ENCODE measurements at regions not wholly inside any gene's neighbourhood (a gene's known extent, or its start where the extent isn't known, plus 50 kb on each side); places are given as distances from the start of the nearest gene placed in this dataset.

DNA sequence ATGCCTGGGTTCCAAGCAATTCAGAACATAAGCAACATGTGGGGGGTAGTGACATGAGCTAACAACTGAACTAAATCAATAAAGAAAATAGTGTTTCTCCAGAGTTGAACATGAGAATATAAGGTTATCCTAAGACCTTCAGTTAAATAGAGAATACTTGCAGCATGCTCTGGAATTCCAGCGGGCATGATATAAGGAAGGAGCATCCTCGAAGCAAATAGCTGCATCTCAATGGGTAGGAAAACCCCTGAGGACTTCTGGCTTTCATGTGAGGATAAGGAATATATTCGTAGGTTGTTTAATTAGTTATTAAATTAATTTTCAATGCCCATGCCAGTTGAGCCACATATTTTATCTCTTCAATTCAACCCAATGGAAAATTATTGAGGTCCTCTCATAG lies 631.2 kb upstream of the EPHA7 start:
- DNase-seq = no peak

DNA sequence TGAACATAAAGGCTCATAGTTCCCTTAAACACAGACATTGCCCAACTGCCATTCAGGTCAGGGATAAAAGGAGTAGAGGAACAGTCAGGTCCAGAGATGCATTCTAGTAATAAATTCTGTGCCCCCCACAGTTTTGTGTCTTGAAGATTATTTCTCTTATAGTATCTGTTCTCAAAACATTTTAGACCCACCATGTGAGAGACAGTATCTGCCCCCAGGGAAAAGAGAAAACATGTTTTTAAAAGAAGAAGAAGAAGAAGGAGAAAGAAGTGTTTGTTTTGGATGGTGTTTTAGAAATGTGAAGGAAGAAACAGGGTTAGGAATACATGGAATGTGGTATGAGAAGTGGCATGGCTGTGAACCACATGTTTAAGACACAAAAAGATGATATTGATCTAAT lies 629.6 kb upstream of the EPHA7 start:
- DNase-seq = no peak

DNA sequence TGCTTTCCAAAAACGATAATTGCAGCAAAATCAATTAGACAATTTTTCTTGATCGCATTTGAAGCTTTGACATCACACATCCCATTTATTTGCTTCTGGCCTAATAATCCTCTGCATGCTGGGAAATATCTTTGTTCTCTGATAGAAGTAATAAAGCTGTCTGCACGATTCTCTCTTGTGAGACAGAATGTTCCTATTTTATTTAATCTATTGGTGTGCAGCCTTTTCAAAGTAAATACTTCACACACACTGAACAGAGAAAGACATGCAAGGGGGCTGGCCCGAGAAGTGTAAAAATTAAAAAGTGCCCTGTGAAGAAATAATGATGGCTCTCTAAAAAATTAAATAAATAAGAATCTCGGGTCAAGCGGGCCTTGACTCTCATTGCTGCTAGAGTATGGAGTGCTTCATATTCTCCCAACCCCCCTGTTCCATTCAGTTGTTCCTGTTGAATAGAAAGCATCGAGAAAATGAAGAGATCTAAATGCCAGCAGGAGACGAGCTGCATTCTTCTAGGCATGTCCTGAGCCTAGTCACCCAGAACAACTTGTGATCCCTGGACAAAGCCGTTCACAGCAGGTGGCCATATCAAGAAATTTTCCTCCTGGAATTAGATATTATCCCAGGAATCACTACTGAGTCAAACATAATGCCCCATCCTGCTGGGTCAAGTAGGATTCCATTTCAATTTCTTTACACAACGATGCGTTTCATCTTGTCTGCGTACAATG lies 625.9 kb upstream of the EPHA7 start:
- DNase-seq = no peak

DNA sequence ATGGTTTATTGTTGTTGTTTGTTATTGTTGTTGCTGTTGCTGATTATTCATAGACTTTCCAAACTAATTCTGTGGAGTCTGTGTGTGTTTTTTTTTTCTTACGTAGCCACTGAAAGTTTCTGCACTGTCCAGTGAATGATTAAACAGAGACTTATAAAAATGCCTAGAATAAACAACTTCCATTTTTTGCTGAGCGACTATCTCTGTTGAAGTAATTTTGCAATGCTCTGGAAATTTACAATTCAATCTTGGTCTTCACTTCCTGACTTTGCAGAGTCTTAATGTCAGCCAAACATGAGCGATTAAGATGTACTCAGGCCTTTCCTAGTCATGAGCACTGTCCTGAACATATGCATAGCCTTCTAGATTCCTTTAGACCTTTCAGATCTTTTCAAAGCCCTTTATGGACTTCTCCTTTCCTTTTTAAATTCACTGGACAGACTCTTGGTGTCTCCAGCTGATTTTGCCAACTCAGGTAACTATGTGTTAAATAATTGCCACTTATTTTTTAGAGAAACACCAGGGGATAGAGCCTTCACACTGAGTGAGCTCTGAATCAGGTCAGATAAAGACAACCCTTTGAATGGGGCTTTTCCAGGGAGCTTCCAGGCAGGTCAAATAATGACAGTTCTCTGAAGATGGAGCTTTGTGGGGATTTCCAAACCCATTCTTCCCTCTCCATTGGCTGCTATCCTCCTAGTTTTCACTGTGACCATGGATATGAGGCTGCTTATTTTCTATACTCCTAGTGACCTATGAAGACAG lies 622.8 kb upstream of the EPHA7 start:
- DNase-seq = no peak

DNA sequence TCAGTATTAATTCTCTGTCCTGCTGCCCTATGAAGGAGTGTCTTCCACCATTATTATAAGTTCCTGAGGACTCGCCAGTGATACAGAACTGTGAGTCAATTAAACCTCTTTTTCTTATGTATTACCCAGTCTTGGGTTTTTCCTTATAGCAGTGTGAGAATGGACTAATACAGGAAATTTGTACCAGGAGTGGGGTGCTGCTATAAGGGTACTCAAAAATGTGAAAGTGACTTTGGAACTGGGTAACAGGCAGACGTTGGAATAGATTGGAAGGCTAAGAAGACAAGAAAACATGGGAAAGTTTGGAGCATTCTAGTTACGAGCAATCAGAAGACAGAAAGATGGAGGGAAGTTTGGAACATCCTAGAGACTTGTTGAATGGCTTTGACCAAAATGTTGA lies 616.7 kb upstream of the EPHA7 start:
- no peak for DNase-seq

DNA sequence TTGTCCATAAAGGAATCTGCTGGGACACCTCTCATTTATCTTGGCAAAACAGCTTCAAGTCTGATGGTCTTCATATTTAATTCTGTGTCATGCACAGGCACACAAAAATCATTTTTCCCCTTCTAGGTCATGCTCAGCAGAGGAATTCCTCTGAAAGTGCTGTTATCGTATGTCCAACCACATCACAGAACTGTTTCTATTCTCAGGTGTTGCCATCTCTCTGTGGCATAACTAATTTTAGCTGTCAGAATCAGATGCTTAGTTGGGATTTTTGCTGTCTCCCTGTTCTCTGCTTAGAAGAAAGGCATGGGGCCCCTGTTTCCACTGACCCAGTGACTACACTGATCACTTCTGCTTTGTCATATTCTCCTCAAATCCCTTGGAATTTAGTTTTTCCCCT lies 608.0 kb upstream of the EPHA7 start:
- no peak for DNase-seq

DNA sequence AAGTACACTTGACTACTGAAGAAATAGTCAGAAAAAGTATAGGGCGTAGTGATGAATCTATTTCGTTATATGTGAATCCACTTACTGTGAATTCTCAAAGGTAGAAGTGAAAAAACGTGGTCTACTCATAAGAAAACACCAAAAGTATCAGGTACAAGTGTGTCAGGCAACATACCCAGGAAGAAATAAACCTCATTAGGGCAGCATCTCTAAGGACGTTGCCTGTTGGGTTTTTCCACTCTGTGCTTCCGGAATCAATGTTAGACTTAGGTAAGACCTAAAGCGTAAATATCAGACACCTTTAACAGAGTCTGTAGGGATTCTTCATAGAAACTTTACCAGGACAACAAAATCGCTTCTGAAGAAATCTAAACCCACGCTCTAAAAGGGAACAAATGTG lies 607.2 kb upstream of the EPHA7 start:
- no peak for DNase-seq

DNA sequence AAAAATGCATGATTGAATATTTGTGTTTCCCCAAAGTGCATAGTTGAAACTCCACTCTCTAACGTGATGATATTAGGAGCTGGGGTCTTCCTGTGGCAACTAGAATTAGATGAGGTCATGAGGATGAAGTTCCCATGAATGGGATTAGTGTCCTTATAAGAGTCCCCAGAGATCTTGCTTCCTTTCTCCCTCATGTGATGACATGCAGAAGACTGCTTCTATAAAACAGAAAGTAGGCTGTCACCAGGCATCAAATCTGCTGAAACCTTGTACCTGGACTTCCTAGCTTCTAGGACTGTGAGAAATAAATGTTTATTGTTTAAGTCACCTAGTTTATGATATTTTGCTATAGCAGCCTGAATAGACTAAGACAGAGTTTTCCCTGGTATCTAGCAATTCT lies 586.5 kb upstream of the EPHA7 start:
- no peak for DNase-seq

DNA sequence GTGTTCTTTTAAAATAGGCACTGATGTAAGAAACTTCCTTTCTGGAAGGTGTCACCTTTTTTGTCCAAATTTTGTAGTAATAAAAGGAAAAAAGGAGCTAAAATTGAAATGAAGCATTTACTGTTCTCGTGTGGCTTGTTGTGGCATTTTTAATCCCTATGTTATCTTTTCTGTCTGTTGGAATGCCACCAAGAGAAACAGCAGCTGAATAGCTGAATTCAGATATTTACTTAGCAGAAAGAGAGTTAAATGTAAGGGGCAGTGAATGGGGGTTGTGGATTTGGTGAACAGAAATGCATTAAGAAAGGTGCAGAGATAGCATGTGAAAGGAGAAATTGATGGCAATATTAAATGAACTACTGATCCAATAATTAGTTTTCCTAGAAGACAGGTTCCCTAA lies 573.6 kb upstream of the EPHA7 start:
- DNase-seq = no peak

DNA sequence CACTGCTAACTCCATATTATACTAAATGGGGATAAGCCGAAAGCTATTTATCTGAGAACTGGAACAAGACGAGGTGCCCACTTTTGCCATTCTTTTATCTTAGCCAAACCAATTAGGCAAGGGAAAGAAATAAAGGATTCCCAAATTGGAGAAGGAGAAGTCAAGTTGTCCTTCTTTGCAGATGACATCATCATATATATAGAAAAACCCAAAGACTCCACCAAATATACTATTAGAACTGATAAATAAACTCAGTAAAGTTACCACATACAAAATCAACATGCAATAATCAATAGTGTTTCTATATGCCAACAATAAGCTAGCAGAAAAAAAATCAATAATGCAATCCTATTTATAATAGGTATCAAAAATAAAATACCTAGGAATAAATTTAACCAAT lies 570.3 kb upstream of the EPHA7 start:
- DNase-seq = no peak

DNA sequence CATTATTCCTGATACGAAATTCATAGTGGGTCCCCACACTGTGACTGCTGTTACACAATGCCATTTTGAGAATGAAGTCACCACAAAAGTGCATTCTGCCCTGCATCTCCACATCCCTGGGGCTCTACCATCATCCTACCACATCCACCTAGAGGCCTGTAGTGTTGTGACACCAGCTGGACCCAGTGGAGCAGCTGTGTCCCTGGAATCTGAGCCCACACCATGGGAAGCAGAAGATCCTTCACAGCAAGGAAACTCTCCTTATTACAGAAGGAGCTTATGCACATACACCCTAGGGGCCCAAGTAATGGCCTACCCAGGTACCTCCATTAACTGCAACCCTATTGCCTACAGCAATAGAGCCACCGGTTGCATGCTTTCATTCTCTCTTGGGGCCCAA lies 566.6 kb upstream of the EPHA7 start:
- DNase-seq = no peak

DNA sequence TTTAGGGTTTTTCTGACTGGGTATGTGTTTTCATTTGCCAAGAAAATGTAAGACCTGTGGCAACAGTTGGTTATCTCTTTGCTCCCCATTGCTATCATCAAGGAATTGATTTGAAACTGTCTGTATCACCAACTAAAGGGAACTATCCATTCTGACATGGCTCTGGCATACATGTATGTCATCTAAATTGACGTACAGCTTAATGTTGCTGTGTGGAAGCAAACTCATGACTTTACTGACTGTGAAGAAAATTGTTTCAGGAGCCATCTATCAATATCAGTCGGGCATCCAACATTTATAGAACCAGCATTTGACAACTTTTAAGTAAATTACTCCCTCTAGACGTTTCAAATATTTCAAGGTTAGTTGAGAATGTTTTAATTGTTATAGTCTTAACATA lies 555.8 kb upstream of the EPHA7 start:
- DNase-seq = no peak

DNA sequence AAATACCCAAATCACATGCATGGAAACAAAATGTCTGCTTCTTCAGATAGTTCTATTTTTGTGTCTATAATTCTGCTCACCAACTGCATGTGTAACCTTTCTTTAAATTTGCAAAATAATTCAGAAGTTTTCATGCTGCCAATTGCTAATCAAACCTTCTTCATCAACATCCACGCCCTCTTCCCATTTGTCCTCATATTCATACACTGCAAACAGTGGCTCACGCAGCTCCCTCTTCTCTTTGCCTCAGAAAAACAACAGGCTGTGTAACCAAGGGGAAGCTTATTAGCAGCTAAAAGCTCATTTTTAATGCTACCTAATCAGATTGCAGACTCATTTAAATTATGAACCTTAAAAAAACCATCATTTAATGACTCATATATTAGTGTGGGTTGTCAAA lies 555.0 kb upstream of the EPHA7 start:
- no peak for DNase-seq

DNA sequence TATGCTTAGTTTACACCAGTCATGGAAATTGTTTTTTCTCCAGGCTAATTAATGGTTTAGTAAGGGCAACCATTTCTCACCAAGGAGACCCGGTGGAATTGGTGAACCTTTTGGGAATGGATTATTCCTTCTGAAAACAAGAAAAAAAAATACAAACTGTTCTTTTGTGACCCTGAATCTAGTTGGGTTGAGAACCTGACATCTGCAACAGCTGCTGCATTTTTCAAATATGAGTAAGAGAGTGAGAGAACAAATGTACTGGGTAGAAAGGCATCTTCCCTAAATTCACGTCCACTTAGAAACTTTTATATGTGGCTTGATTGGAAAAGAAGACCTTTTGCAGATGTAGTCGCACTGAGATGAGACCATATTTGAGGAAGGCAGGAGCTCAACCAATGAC lies 553.4 kb upstream of the EPHA7 start:
- no peak for DNase-seq

DNA sequence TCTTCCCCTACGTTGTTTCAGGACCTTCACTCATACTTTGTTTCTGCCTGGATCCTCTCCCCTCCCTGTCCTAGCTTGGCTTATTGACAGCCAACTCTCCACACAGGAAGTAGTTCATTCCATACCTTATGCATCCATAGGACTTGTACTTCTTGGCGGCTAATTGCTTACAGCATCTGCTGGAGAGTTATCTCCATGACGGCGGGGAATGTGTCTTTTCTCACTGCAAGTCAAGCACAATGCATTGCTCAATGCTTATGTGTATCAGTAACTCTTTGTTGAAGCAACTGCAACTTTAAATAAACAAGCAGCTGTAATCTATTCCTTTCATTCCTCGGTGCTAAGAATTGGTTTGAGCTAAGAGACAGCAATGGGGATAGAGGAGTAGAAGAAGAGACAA lies 551.3 kb upstream of the EPHA7 start:
- DNase-seq = no peak

DNA sequence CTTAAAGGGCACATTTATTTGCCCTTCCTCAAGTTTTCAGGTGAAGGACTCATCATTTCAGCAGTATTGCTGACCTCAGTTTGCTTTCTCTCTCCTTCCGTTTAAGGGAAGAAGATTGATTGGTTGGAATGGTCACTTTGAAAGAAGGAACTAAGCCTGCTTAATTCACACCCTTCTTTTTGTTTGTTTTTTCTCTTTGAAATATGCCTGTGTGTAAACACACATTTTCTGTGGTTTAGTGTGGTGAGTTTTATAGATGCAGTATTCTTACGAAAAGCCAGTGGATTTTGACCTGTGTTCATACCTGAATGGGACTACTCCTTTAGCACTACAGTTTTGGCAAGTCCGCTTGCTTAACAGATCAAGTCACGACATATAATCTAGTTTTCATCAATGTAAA lies 548.8 kb upstream of the EPHA7 start:
- no peak for DNase-seq

DNA sequence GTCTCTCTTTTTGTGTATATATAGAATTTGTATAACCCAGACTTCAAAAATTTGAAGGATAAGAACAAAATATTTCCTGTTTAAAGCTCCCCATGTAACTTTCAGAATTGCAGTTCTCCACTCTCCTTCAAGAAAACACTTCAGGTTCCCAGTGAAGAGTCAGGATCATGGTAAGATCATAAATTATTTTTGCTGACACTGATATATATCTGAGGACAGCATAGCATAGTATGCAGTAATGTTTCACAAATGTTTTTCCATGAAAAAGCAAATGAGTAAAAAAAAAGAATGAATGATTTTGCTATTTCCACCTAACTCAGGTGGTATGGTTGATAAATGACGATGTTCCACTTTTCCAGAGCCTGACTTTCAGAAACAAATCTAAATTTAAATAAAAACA lies 545.6 kb upstream of the EPHA7 start:
- no peak for DNase-seq

DNA sequence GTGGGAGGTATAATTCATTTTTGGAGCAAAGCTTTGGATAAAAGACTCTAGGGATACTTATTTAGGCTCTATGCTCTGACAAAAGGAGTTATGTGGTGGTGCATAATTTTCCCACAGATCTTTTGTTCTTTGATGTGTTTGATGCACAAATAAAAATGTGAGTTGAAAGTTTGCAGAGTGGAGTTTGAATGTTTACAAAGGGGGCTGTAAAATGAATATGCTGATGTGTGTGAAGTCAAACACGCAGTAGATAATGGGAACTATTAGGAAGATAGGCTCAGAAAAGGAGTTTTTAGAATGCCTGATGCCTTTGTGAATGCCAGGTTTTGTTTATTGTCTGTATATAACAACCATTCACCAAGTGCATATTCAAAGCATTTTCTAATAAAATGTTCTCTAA lies 545.0 kb upstream of the EPHA7 start:
- DNase-seq = no peak

DNA sequence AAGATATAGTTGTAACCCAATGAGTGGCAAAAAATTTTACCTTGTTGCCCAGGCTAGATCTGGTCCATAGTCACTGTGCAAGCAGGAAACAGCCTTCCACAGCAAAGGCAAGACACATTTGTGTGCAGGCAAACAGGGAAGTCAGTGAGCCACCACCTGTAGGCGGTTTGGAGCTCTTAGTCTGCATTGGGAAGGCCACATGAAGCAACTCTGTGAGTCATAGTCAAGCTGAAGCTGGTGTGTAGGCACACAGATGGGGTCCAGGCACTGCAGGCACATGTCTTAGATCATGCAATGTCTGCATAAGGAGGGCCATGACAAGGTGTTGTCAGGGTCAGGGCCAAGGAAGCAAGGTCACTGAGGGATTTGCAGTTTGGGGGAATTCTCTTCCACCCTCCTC lies 543.2 kb upstream of the EPHA7 start:
- DNase-seq = no peak

DNA sequence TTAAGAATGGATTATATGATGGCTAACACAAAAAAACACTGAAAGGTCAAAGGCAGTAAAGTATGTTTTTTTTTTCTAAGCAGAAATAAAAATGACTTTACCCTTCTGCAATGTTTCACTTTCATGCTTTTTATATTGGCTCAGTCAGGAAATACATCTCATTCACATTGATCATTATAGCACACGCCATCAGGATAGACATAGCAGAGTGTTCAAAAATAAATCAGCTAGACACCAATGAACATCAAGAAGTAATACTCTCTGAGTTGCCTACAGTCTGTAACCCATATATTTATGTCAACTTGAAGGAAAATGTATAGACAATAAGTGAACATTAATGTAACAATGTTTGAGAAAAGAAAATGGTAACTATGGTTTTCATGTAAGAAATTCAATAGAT lies 535.2 kb upstream of the EPHA7 start:
- DNase-seq = no peak

DNA sequence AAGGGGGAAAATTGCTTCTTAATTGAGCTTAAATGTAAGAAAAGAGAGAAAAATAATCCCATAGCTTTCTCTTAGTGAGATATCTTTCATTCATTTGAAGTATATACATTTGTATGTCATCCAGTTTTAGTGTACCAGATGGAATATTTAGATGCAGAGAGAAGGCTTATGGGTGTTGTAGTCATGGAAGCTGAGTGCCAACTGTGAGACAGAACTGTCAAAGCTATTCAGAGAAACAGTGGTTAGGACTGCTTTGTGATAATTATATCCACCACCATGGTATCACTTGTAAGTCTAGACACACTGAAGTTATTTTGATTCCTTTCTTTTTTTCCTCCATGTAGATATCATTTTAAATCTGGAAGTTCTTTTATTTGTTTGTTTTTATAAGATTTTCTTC lies 524.3 kb upstream of the EPHA7 start:
- DNase-seq = no peak

DNA sequence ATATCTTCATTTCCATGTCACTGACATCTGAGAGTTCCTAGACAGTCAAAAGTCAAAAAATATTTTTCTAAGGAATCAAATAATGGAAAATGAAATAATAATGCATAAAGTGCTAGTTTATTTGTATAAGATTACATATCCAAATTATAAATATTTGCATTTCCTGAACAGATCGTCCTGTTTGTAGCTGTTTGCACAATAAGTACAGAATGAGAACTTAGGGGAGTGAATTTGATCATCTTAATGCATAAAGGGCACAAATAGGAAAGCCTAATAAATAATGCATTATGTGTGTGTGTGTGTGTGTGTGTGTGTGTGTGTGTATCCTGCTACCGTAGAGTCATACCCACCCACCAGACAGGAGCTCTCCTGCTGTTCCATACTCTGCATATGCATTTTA lies 521.0 kb upstream of the EPHA7 start:
- DNase-seq = no peak

DNA sequence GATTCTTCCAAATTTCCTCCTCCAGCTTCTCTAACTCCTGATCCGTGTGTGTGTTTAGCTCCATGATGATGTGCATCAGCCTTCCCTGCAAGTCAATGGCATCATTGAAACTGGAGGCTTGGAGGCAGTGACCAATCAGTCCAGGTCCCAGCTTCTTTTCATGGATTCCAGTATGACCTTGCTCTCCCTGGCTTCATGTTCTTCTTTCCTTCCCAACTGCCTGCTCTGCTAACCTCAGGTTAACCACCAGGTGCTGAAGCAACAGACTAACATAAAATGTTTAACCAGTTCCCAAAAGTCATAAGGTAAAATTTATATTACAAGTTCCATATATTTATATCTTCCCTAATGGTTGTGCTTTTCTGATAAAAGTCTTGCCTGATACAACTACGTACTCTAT lies 512.8 kb upstream of the EPHA7 start:
- no peak for DNase-seq

DNA sequence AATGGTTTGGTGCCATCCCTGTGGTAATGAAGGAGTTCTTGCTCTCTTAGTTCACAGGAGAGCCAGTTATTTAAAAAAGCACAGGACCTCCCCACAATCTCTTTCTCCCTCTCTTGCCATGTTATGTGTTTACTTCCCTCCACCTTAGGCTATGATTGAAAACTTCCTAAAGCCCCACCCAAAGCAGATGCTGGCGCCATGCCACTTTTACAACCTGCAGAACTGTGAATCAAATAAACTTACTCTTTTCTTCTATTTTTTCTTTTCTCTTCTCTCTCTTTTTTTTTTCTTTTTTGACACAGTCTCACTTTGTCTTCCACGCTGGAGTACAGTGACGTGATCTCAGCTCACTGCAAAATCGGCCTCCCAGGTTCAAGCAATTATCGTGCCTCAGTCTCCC lies 508.4 kb upstream of the EPHA7 start:
- no peak for DNase-seq

DNA sequence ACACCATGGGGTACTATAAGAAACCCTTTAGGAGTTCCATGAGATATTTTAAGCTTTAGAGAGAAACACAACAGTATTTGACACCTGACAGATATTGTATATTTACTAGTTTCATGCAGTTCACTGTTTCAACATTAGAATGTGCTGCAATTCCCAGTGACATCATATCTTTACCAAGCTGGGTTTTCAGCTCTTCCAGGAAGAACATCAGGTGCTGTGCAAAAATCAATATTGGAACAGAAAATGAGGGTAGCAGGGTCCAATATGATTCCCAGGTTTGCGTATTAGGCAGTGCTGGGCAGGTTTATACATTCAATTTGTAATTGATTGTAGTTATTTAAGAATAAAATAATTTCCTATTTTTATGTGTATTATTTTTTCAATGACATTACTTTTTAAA lies 500.0 kb upstream of the EPHA7 start:
- DNase-seq = no peak

Measured in CD4-positive, alpha-beta T cell treated with Interleukin-21 for 1 hour (primary cell).